H1 (cell line): ENCODE measurements at regions not wholly inside any gene's neighbourhood (a gene's known extent, or its start where the extent isn't known, plus 50 kb on each side); places are given as distances from the start of the nearest gene placed in this dataset.

Source experiments
- CTCF ChIA-PET: fragments of 300-600 bp; sonication (Branson Sonifier 250); formaldehyde crosslinking; loops from one replicate; lab custom pipeline; 2021; ENCODE audit not compliant: partially characterized antibody; lab: Charles Lee
- POLR2A ChIA-PET: fragments of 300-600 bp; sonication (Branson Sonifier 250); formaldehyde crosslinking; loops from one replicate; lab custom pipeline; 2021; ENCODE audit warnings: inconsistent platforms; ENCODE audit not compliant: partially characterized antibody; lab: Charles Lee
- DNase-seq, 2 experiments: peaks; one replicate each; pipeline versions ENCODE4 v3.0.0 to v3.0.0-alpha.2; 2010 to 2022; ENCODE audit warnings: low spot score in 2 of 2, low read depth in 1 of 2, mixed read lengths in 1 of 2
- FAIRE-seq: peaks from 2 replicates; lab custom pipeline; 2011; peaks lifted over from hg19 to GRCh38; lab: Jason Lieb, UNC
- H2AFZ ChIP-seq: 2 replicates; pipeline ENCODE4 v1.8.1; 2012; ENCODE audit warnings: low read length, inconsistent platforms
- H2AK5ac ChIP-seq: 2 replicates; pipeline ENCODE4 v1.6.1; 2013; ENCODE audit warnings: low read depth, low read length
- H2BK120ac ChIP-seq: replicated peaks from 2 replicates; pipeline ENCODE3; 2013; ENCODE audit warnings: low read depth, low read length, inconsistent platforms
- H2BK12ac ChIP-seq: 2 replicates; pipeline ENCODE4 v1.6.1; 2013; ENCODE audit warnings: low read depth, low read length
- H2BK15ac ChIP-seq: 2 replicates; pipeline ENCODE4 v1.6.1; 2013; ENCODE audit warnings: low read length
- H2BK20ac ChIP-seq: 2 replicates; pipeline ENCODE4 v1.6.1; 2013; ENCODE audit warnings: low read length
- H2BK5ac ChIP-seq: 2 replicates; pipeline ENCODE4 v1.6.1; 2013; ENCODE audit warnings: low read depth, low read length
- H3K14ac ChIP-seq: 2 replicates; pipeline ENCODE4 v1.6.1; 2013; ENCODE audit warnings: inconsistent platforms; ENCODE audit not compliant: insufficient read length
- H3K18ac ChIP-seq: 2 replicates; pipeline ENCODE4 v1.6.1; 2013; ENCODE audit warnings: low read length; ENCODE audit errors: extremely low read depth
- H3K23ac ChIP-seq: 2 replicates; pipeline ENCODE4 v1.6.1; 2013; ENCODE audit warnings: inconsistent platforms; ENCODE audit not compliant: insufficient read length
- H3K23me2 ChIP-seq: 2 replicates; pipeline ENCODE4 v1.6.1; 2013; ENCODE audit warnings: low read depth, low read length
- H3K27ac ChIP-seq: 2 replicates; pipeline ENCODE4 v1.6.1; 2011; ENCODE audit warnings: low read depth, low read length, inconsistent platforms
- H3K27me3 ChIP-seq, 4 experiments: replicated peaks in 1 of 4; 1 replicate in 1 of 4; 2 replicates in 3 of 4; pipeline versions ENCODE4 v1.6.1 to v1.8.1; 2011 to 2013; ENCODE audit warnings: low read length in 3 of 4, mild to moderate bottlenecking in 3 of 4, inconsistent platforms in 2 of 4, mixed read lengths in 2 of 4, moderate library complexity in 1 of 4; ENCODE audit not compliant: control insufficient read depth in 3 of 4, insufficient read depth in 3 of 4; ENCODE audit errors: extremely low read depth in 1 of 4
- H3K36me3 ChIP-seq, 4 experiments: 2 replicates each; pipeline versions ENCODE4 v1.6.1 to v1.8.1; 2011 to 2013; ENCODE audit warnings: mild to moderate bottlenecking in 4 of 4, low read length in 3 of 4, moderate library complexity in 2 of 4, control low read depth in 1 of 4, inconsistent platforms in 1 of 4; ENCODE audit not compliant: insufficient read depth in 4 of 4, control insufficient read depth in 2 of 4
- H3K4ac ChIP-seq: replicated peaks from 2 replicates; pipeline ENCODE3; 2013; ENCODE audit warnings: low read length, low read depth, mixed read lengths, inconsistent platforms; ENCODE audit not compliant: insufficient read length
- H3K4me1 ChIP-seq, 4 experiments: replicated peaks in 1 of 4; 1 replicate in 1 of 4; 2 replicates in 3 of 4; pipeline versions ENCODE4 v1.6.1 to v1.8.1; 2011 to 2013; ENCODE audit warnings: low read length in 3 of 4, inconsistent platforms in 2 of 4, mixed read lengths in 1 of 4; ENCODE audit not compliant: insufficient read depth in 4 of 4, control insufficient read depth in 3 of 4
- H3K4me2 ChIP-seq, 2 experiments: 2 replicates each; pipeline versions ENCODE4 v1.6.1 to v1.8.1; 2011 to 2013; ENCODE audit warnings: low read depth in 2 of 2, low read length in 2 of 2, control low read depth in 1 of 2, inconsistent platforms in 1 of 2, mild to moderate bottlenecking in 1 of 2; ENCODE audit not compliant: insufficient read depth in 1 of 2
- H3K4me3 ChIP-seq, 4 experiments: fragments of 200-600, 300-600 bp in 1 of 4; sonication (generic), shearing (Covaris generic), sonication (Bioruptor Twin) in 1 of 4; 2 replicates each; pipeline versions ENCODE4 v1.5.1 to v1.8.1; 2011 to 2016; ENCODE audit warnings: low read length in 4 of 4, low read depth in 3 of 4, control low read depth in 2 of 4, inconsistent platforms in 2 of 4, mild to moderate bottlenecking in 2 of 4, mixed read lengths in 1 of 4, moderate library complexity in 1 of 4; ENCODE audit not compliant: insufficient read depth in 2 of 4; ENCODE audit errors: extremely low read depth in 1 of 4
- H3K56ac ChIP-seq: replicated peaks from 2 replicates; pipeline ENCODE3; 2013; ENCODE audit warnings: low read depth, mild to moderate bottlenecking, mixed read lengths, low read length, inconsistent platforms; ENCODE audit not compliant: insufficient read length
- H3K79me1 ChIP-seq: 2 replicates; pipeline ENCODE4 v1.6.1; 2013; ENCODE audit warnings: low read depth, low read length, control low read depth
- H3K79me2 ChIP-seq, 2 experiments: 2 replicates each; pipeline versions ENCODE4 v1.6.1 to v1.8.1; 2012 to 2013; ENCODE audit warnings: low read length in 2 of 2, mild to moderate bottlenecking in 2 of 2, inconsistent platforms in 1 of 2; ENCODE audit not compliant: insufficient read depth in 2 of 2, control insufficient read depth in 1 of 2
- H3K9ac ChIP-seq, 4 experiments: replicated peaks in 1 of 4; 1 replicate in 1 of 4; 2 replicates in 3 of 4; pipeline versions ENCODE4 v1.6.1 to v1.8.1; 2011 to 2013; ENCODE audit warnings: low read depth in 3 of 4, low read length in 3 of 4, control low read depth in 2 of 4, mild to moderate bottlenecking in 2 of 4, moderate library complexity in 2 of 4, inconsistent platforms in 1 of 4; ENCODE audit errors: extremely low read depth in 1 of 4
- H3K9me3 ChIP-seq, 2 experiments: 2 replicates each; pipeline versions ENCODE4 v1.6.1 to v1.8.1; 2012 to 2013; ENCODE audit warnings: mild to moderate bottlenecking in 2 of 2, moderate library complexity in 2 of 2, control low read depth in 1 of 2, inconsistent platforms in 1 of 2, low read depth in 1 of 2, low read length in 1 of 2, mixed read lengths in 1 of 2; ENCODE audit not compliant: insufficient read depth in 2 of 2
- H4K20me1 ChIP-seq, 2 experiments: replicated peaks in 1 of 2; 2 replicates each; pipeline versions ENCODE3 to v1.8.1; 2011 to 2013; ENCODE audit warnings: inconsistent platforms in 2 of 2, low read length in 2 of 2, mild to moderate bottlenecking in 1 of 2; ENCODE audit not compliant: insufficient read depth in 2 of 2, control insufficient read depth in 1 of 2
- H4K5ac ChIP-seq: 2 replicates; pipeline ENCODE4 v1.6.1; 2013; ENCODE audit warnings: low read length, low read depth, mixed read lengths, inconsistent platforms; ENCODE audit not compliant: insufficient read length
- H4K8ac ChIP-seq: 2 replicates; pipeline ENCODE4 v1.8.0; 2013; ENCODE audit warnings: mild to moderate bottlenecking, moderate library complexity, low read length, inconsistent platforms; ENCODE audit not compliant: insufficient read depth; ENCODE audit errors: extremely low read depth
- H4K91ac ChIP-seq: replicated peaks from 2 replicates; pipeline ENCODE3; 2013; ENCODE audit warnings: low read length, mixed read lengths, inconsistent platforms; ENCODE audit not compliant: insufficient read length
- ASH2L ChIP-seq: fragments of 200-600, 300-600 bp; sonication (generic); IDR thresholded peaks from one replicate; pipeline ENCODE4 v1.7.1; 2017; ENCODE audit warnings: low read length
- BCL11A ChIP-seq, 2 experiments: IDR thresholded peaks; one replicate each; pipeline ENCODE4 v1.6.1; 2011; ENCODE audit warnings: low read depth in 2 of 2, low read length in 2 of 2, mild to moderate bottlenecking in 2 of 2
- CHD1 ChIP-seq: IDR thresholded peaks from 2 replicates; pipeline ENCODE4 v1.6.1; 2012; ENCODE audit warnings: low read depth, low read length, improper control_type of control experiment
- FOSL1 ChIP-seq: IDR thresholded peaks from 2 replicates; pipeline ENCODE4 v1.6.1; 2011; ENCODE audit warnings: mild to moderate bottlenecking, low read depth, low read length, moderate library complexity; ENCODE audit not compliant: insufficient read depth
- GTF2F1 ChIP-seq: IDR thresholded peaks from 2 replicates; pipeline ENCODE4 v1.6.1; 2012; ENCODE audit warnings: low read depth, low read length, improper control_type of control experiment, borderline replicate concordance
- POLR2A ChIP-seq, 2 experiments: IDR thresholded peaks; 1 replicate in 1 of 2; 2 replicates in 1 of 2; pipeline ENCODE4 v1.6.1; 2011; ENCODE audit warnings: low read depth in 2 of 2, low read length in 2 of 2, mild to moderate bottlenecking in 2 of 2; ENCODE audit errors: control extremely low read depth in 1 of 2
- RAD21 ChIP-seq, 2 experiments: IDR thresholded peaks in 1 of 2; conservative IDR thresholded peaks in 1 of 2; 2 replicates each; pipeline ENCODE4 v1.6.1; 2011; ENCODE audit warnings: low read depth in 2 of 2, low read length in 2 of 2, improper control_type of control experiment in 1 of 2, inconsistent platforms in 1 of 2, mild to moderate bottlenecking in 1 of 2, moderate library complexity in 1 of 2
- RXRA ChIP-seq: IDR thresholded peaks from 2 replicates; pipeline ENCODE4 v1.6.1; 2011; ENCODE audit warnings: low read depth, mild to moderate bottlenecking, low read length, moderate library complexity; ENCODE audit not compliant: insufficient read depth
- SIN3A ChIP-seq, 2 experiments: IDR thresholded peaks in 1 of 2; conservative IDR thresholded peaks in 1 of 2; 2 replicates each; pipeline ENCODE4 v1.6.1; 2011 to 2012; ENCODE audit warnings: low read length in 2 of 2, improper control_type of control experiment in 1 of 2, low read depth in 1 of 2, mild to moderate bottlenecking in 1 of 2
- SIX5 ChIP-seq: IDR thresholded peaks from 2 replicates; pipeline ENCODE4 v1.6.1; 2011; ENCODE audit warnings: mild to moderate bottlenecking, low read depth, low read length
- WGBS, 2 experiments: shearing (Covaris generic) in 1 of 2; methylation state at CpG; one replicate each; pipeline versions ENCODE4 v1.1.6 to v1.1.7; 2013 to 2015; ENCODE audit warnings: low lambda C conversion rate in 2 of 2, mixed read lengths in 2 of 2, inconsistent platforms in 1 of 2, low coverage in 1 of 2, missing lambda C conversion rate in 1 of 2; ENCODE audit not compliant: insufficient replicate concordance in 2 of 2, insufficient coverage in 1 of 2, insufficient read length in 1 of 2; ENCODE audit errors: extremely low coverage in 1 of 2, missing lambda C conversion rate in 1 of 2; 5-methylcytosine and 5-hydroxymethylcytosine counted together
- TF ChIP-seq, protein P1 (sequence below): IDR thresholded peaks from 2 replicates; pipeline ENCODE4 v1.6.1; 2012; ENCODE audit warnings: inconsistent platforms
- TF ChIP-seq, protein P2 (sequence below), 3 experiments: IDR thresholded peaks; 1 replicate in 2 of 3; 2 replicates in 1 of 3; pipeline versions ENCODE4 v1.5.1 to v1.6.1; 2011; ENCODE audit warnings: low read length in 3 of 3, mild to moderate bottlenecking in 3 of 3, inconsistent platforms in 2 of 3, low read depth in 1 of 3, moderate library complexity in 1 of 3; ENCODE audit not compliant: insufficient read depth in 1 of 3; ENCODE audit errors: control extremely low read depth in 1 of 3

DNA sequence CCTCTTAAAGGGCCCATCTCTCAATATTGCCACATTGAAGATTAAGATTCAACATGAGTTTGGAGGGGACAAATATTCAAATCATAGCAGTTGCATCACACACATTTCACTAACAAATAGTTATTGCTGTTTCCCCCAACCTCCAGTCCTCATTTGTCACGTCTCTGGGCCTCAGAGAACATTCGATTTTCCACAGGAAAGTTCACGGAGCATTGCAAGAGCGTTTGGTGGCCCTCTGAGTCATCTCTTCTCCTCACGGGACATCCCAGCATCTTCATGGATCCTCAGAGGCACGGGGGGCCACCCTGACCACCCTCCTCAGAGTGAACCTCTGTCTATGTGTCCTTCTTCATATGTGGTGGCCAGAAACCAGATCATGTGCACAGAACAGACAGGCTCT is 50.3 kb upstream of the CHST15 start:
- Histone ChIP-seq H2BK5ac (no peak overlapping the region), H4K8ac (no peak overlapping the region), H3K27me3 (no peaks in the 10 kb centered on the region; a peak in 1 of 7 replicates), H3K4me3 (no peak overlapping the region), H4K20me1 (no peaks in the 10 kb centered on the region), H3K4ac (no peak overlapping the region), H3K18ac (no peak overlapping the region), H3K14ac (no peak overlapping the region), H3K4me2 (no peak overlapping the region), H2BK20ac (no peak overlapping the region), H3K9me3 (no peaks in the 10 kb centered on the region), H3K4me1 (no peaks in the 10 kb centered on the region), H2BK120ac (no peak overlapping the region), H3K56ac (no peak overlapping the region), H3K79me1 (no peaks in the 10 kb centered on the region), H3K79me2 (no peaks in the 10 kb centered on the region), H3K27ac (no peak overlapping the region), H3K23ac (no peak overlapping the region), H3K36me3 (no peaks in the 10 kb centered on the region), H4K91ac (no peak overlapping the region), H3K23me2 (peaks cover 3% of the 10 kb centered on the region; the same call in 1 of the 2 replicates), H2BK15ac (no peak overlapping the region), H4K5ac (no peak overlapping the region), H3K9ac (no peak overlapping the region), H2AFZ (no peak overlapping the region), H2AK5ac (no peak overlapping the region), H2BK12ac (no peak overlapping the region)
- 93% methylated on average over 6 of the region's 6 CpGs; no CpG with 5 or more reads in 1 of the 2 experiments for WGBS, 2 experiments
- no peak for FAIRE-seq
- ChIA-PET CTCF (interaction anchor here (0.6 to 2.3 kb wide), 2 partner anchors 17 to 41 kb away, joined by 3 to 9 read pairs; no protein-coding TSS in a partner anchor), POLR2A (no interaction called here)
- no peak for DNase-seq
- TF ChIP-seq RAD21 (IDR thresholded peaks at IDR 0.05 in 1 of 2, conservative IDR thresholded peaks at IDR 0.05 in 1 of 2; ENCODE audit: low read depth in 2 of 2, low read length in 2 of 2) (no peak), POLR2A (IDR thresholded peaks at IDR 0.05; ENCODE audit: control extremely low read depth in 1 of 2, low read depth in 2 of 2, low read length in 2 of 2) (no peak), FOSL1 (no peak), SIX5 (no peak), SIN3A (conservative IDR thresholded peaks at IDR 0.05 in 1 of 2, IDR thresholded peaks at IDR 0.05 in 1 of 2; ENCODE audit: low read depth in 1 of 2, low read length in 2 of 2) (no peak), RXRA (no peak), GTF2F1 (no peak), CHD1 (no peak), ASH2L (no peak), BCL11A (IDR thresholded peaks at IDR 0.05; ENCODE audit: low read depth in 2 of 2, low read length in 2 of 2) (no peak)
- TF ChIP-seq, protein P1, sequence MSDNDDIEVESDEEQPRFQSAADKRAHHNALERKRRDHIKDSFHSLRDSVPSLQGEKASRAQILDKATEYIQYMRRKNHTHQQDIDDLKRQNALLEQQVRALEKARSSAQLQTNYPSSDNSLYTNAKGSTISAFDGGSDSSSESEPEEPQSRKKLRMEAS: no peak
- TF ChIP-seq, protein P2, sequence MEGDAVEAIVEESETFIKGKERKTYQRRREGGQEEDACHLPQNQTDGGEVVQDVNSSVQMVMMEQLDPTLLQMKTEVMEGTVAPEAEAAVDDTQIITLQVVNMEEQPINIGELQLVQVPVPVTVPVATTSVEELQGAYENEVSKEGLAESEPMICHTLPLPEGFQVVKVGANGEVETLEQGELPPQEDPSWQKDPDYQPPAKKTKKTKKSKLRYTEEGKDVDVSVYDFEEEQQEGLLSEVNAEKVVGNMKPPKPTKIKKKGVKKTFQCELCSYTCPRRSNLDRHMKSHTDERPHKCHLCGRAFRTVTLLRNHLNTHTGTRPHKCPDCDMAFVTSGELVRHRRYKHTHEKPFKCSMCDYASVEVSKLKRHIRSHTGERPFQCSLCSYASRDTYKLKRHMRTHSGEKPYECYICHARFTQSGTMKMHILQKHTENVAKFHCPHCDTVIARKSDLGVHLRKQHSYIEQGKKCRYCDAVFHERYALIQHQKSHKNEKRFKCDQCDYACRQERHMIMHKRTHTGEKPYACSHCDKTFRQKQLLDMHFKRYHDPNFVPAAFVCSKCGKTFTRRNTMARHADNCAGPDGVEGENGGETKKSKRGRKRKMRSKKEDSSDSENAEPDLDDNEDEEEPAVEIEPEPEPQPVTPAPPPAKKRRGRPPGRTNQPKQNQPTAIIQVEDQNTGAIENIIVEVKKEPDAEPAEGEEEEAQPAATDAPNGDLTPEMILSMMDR (IDR thresholded peaks at IDR 0.05; ENCODE audit: control extremely low read depth in 1 of 3, insufficient read depth in 1 of 3, low read depth in 1 of 3, low read length in 3 of 3): no peak
